ENCODE measurements at regions not wholly inside any gene's neighbourhood (a gene's known extent, or its start where the extent isn't known, plus 50 kb on each side); places are given as distances from the start of the nearest gene placed in this dataset.
A peak's percentile ranks its signal among the peaks of the same experiment; 100 is the strongest.

DNA sequence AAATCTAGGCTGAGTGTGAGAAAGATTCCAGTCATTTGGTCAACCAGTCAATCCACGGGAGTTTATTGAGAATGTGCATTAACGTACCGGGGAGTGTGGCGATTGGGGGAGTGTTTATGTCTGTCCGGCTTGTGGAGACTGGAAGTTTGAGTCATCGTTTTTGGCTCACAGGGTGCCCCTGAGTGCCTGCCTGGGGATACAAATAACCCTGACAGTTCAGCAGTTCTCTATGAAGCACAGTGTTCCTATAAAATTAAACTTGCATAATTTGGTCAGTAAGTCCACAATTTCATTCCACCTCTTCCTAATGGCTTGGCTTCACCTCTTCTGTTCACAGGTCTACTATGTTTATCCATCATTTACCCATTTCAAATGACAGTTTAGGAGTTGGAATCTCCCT is 72.6 kb upstream of the PLEKHG1 start:
- Histone ChIP-seq H3K4me1 (peaks cover 3 to 23% (median 22%) of the 10 kb centered on the region in 4 donors), H3K9me3 (no peaks in the 10 kb centered on the region), H3K4me3 (no peak overlapping the region), H3K27me3 (no peaks in the 10 kb centered on the region), H3K36me3 (no peaks in the 10 kb centered on the region), H3K27ac (replicated peaks in 1 of 4) (no peak overlapping the region)
- 19% methylated on average over 6 of the region's 6 CpGs for WGBS
- TF ChIP-seq EP300 (IDR thresholded peaks at IDR 0.05): no peak
- DNase-seq (ENCODE audit: extremely low spot score): peak; percentile 34
- intact Hi-C loops (cut with DNase I): no loop called here

DNA sequence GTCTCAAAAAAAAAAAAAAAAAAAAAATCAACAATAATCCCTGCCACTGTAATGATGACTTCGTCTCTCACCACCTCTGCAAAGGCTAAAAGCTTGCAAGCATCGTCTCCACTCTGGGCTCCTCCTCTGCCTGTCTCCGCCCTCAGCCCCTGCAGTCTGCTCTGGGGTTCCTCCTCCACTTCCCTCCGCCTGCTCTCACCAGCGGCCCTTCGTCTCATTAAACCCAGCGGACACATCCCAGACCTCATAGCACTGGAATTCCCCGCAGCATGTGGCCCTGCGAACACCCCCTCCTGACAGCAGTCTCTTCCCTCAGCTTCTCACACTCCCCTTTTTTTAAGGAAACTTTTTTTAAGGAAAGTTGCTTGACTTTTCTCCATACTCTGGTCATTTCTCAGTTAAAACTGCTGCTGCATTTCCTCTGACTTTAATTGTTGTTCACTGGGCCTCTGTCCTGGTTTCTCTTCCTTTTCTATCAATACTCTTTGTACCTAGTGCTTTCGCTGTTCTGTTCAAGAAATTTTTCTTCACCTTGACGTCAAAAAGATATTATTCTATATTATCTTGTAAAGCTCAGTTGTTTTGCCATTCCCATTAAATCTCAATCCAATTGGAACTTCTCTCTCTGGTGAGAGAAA is 70.9 kb upstream of the PLEKHG1 start:
- peak overlapping the region in 3 of 4 donors; percentile 10 to 48 (median 24) for H3K27ac ChIP-seq (replicated peaks in 1 of 4)
- no peak overlapping the region for H3K4me3 ChIP-seq
- intact Hi-C loops (cut with DNase I): no loop called here
- no peaks in the 10 kb centered on the region for H3K27me3 ChIP-seq
- 14% methylated on average over 11 of the region's 11 CpGs for WGBS
- DNase-seq (ENCODE audit: extremely low spot score): no peak
- H3K36me3 ChIP-seq: no peaks in the 10 kb centered on the region
- TF ChIP-seq CTCF (IDR thresholded peaks at IDR 0.05) (no peak), POLR2A (IDR thresholded peaks at IDR 0.05; ENCODE audit: low read depth) (no peak), EP300 (IDR thresholded peaks at IDR 0.05) (no peak), POLR2AphosphoS5 (IDR thresholded peaks at IDR 0.05) (peak in 1 of 2 donors; percentile 35)
- peaks cover 3 to 23% (median 22%) of the 10 kb centered on the region in 4 donors for H3K4me1 ChIP-seq
- no peaks in the 10 kb centered on the region for H3K9me3 ChIP-seq

- Histone ChIP-seq H3K27ac (replicated peaks in 1 of 4) (no peak overlapping the region), H3K4me3 (no peak overlapping the region), H3K4me1 (peaks cover 3 to 23% (median 22%) of the 10 kb centered on the region in 4 donors), H3K9me3 (no peaks in the 10 kb centered on the region), H3K27me3 (no peaks in the 10 kb centered on the region), H3K36me3 (no peaks in the 10 kb centered on the region)
- TF ChIP-seq POLR2AphosphoS5 (IDR thresholded peaks at IDR 0.05) (no peak), POLR2A (IDR thresholded peaks at IDR 0.05; ENCODE audit: low read depth) (no peak), CTCF (IDR thresholded peaks at IDR 0.05) (no peak), EP300 (IDR thresholded peaks at IDR 0.05) (no peak)
- intact Hi-C loops (cut with DNase I): no loop called here
- no peak for DNase-seq (ENCODE audit: extremely low spot score)
- 96% methylated on average over 3 of the region's 3 CpGs for WGBS
These were observed 70.0 kb upstream of the PLEKHG1 start for GRCh38 chr6:150529646-150530045.

- WGBS: 90% methylated on average over 1 of the region's 1 CpG
- Histone ChIP-seq H3K36me3 (no peaks in the 10 kb centered on the region), H3K27me3 (no peaks in the 10 kb centered on the region), H3K4me1 (peaks cover 3 to 24% (median 22%) of the 10 kb centered on the region in 4 donors), H3K27ac (replicated peaks in 1 of 4) (no peak overlapping the region), H3K9me3 (no peaks in the 10 kb centered on the region), H3K4me3 (no peak overlapping the region)
- no peak for TF ChIP-seq POLR2AphosphoS5 (IDR thresholded peaks at IDR 0.05)
- no peak for DNase-seq (ENCODE audit: extremely low spot score)
- intact Hi-C loops (cut with DNase I): no loop called here
These were observed 67.7 kb upstream of the PLEKHG1 start for GRCh38 chr6:150531957-150532356.

DNA sequence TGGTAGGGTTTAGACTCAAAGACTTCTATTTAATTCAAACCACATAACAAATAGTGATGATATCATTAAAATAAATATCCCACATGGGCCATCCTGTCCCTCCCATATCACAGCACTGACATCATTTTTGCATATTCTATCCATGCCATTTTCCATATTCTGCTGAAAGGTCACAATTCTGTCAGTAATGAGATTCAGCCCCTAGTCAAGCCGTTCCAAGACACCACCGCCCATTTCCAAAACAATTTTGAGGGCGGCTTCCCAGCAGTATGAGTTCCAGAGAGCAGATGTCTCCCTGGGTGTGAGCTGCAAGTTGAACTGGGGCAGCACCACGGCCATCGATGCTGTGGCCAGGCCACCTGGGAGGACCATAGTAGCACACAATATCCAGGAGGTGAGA is 65.1 kb upstream of the PLEKHG1 start:
- no peaks in the 10 kb centered on the region for H3K27me3 ChIP-seq
- intact Hi-C loops (cut with DNase I): no loop called here
- 64% methylated on average over 5 of the region's 5 CpGs for WGBS
- no peak overlapping the region for H3K27ac ChIP-seq (replicated peaks in 1 of 4)
- no peak for DNase-seq (ENCODE audit: extremely low spot score)
- no peak overlapping the region for H3K4me3 ChIP-seq
- H3K4me1 ChIP-seq: peaks cover 0 to 13% (median 6%) of the 10 kb centered on the region in 4 donors
- TF ChIP-seq POLR2AphosphoS5 (IDR thresholded peaks at IDR 0.05): no peak
- no peak for TF ChIP-seq POLR2A (IDR thresholded peaks at IDR 0.05; ENCODE audit: low read depth)
- TF ChIP-seq EP300 (IDR thresholded peaks at IDR 0.05): no peak
- no peak for TF ChIP-seq CTCF (IDR thresholded peaks at IDR 0.05)
- H3K36me3 ChIP-seq: no peaks in the 10 kb centered on the region
- no peaks in the 10 kb centered on the region for H3K9me3 ChIP-seq

Measured in esophagus muscularis mucosa (tissue), 4 donors.